DND-41 (cell line): ENCODE measurements at regions not wholly inside any gene's neighbourhood (a gene's known extent, or its start where the extent isn't known, plus 50 kb on each side); places are given as distances from the start of the nearest gene placed in this dataset.

Experiments
- EZH2 ChIP-seq: IDR thresholded peaks from 3 replicates; pipeline ENCODE4 v1.6.1; 2012; ENCODE audit warnings: borderline replicate concordance, low read depth, mild to moderate bottlenecking, moderate library complexity, low read length, inconsistent platforms; ENCODE audit not compliant: severe bottlenecking
- TF ChIP-seq, protein P1 (sequence below): IDR thresholded peaks from 2 replicates; pipeline ENCODE4 v1.5.1; 2012; ENCODE audit warnings: borderline replicate concordance, low read length, moderate library complexity, mild to moderate bottlenecking; ENCODE audit not compliant: poor library complexity, severe bottlenecking; ENCODE audit errors: extremely low read depth

DNA sequence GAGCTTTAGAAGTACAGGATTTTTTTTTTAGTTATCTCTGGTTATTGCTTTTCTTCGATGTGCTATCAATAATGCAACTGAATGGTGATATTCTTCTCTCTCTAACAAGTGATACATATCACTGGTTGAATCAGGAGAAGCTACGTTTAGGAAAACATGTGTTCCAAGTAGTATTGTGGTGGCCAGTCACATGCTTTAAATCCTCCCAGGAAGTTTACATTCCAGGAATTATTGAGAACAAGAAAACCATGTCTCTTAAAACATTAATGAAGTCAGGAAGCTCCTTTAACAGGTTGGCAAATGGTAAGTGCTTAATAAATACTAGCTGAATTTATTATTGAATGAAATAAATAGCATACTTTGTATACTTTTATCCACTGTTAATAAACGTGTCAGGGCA is 371.1 kb downstream of the BCKDHB start:
- no peak for TF ChIP-seq EZH2
- TF ChIP-seq, protein P1, sequence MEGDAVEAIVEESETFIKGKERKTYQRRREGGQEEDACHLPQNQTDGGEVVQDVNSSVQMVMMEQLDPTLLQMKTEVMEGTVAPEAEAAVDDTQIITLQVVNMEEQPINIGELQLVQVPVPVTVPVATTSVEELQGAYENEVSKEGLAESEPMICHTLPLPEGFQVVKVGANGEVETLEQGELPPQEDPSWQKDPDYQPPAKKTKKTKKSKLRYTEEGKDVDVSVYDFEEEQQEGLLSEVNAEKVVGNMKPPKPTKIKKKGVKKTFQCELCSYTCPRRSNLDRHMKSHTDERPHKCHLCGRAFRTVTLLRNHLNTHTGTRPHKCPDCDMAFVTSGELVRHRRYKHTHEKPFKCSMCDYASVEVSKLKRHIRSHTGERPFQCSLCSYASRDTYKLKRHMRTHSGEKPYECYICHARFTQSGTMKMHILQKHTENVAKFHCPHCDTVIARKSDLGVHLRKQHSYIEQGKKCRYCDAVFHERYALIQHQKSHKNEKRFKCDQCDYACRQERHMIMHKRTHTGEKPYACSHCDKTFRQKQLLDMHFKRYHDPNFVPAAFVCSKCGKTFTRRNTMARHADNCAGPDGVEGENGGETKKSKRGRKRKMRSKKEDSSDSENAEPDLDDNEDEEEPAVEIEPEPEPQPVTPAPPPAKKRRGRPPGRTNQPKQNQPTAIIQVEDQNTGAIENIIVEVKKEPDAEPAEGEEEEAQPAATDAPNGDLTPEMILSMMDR: no peak
